Colonic mucosa (tissue), 4 donors: ENCODE measurements at regions not wholly inside any gene's neighbourhood (a gene's known extent, or its start where the extent isn't known, plus 50 kb on each side); places are given as distances from the start of the nearest gene placed in this dataset.

Experiments used
- DNase-seq: peaks from one replicate; pipeline ENCODE4 v3.0.0-alpha.2; 2020
- H3K27ac ChIP-seq: fragments of 200-600 bp; one replicate; pipeline ENCODE4 v1.8.0; 2021
- H3K27me3 ChIP-seq: fragments of 200-600 bp; one replicate; pipeline ENCODE4 v1.8.0; 2021
- H3K36me3 ChIP-seq: fragments of 200-600 bp; one replicate; pipeline ENCODE4 v1.8.0; 2021
- H3K4me1 ChIP-seq: fragments of 200-600 bp; one replicate; pipeline ENCODE4 v1.8.0; 2021; ENCODE audit warnings: mild to moderate bottlenecking
- H3K4me3 ChIP-seq: fragments of 200-600 bp; one replicate; pipeline ENCODE4 v1.8.0; 2021
- H3K9ac ChIP-seq, 2 donors: one replicate each; pipeline ENCODE4 v1.7.0; 2013; ENCODE audit warnings: control low read depth in 2 of 2, low read depth in 2 of 2, low read length in 2 of 2
- H3K9me3 ChIP-seq: fragments of 200-600 bp; one replicate; pipeline ENCODE4 v1.8.0; 2021
- intact Hi-C: fragments of 100-400 bp; cut with DNase I; formaldehyde crosslinking; loops from one replicate; pipeline ENCODE4 v1.14.1; 2022
- TF ChIP-seq, protein P1 (sequence below): fragments of 200-600 bp; IDR thresholded peaks from one replicate; pipeline ENCODE4 v1.8.0; 2022; ENCODE audit warnings: antibody characterized with exemption, mild to moderate bottlenecking
- donor health status: healthy.
- donor health status: DM: no; HTN: no; CAD: no.
- donor health status: DM: no; HTN: no; CAD: no.

DNA sequence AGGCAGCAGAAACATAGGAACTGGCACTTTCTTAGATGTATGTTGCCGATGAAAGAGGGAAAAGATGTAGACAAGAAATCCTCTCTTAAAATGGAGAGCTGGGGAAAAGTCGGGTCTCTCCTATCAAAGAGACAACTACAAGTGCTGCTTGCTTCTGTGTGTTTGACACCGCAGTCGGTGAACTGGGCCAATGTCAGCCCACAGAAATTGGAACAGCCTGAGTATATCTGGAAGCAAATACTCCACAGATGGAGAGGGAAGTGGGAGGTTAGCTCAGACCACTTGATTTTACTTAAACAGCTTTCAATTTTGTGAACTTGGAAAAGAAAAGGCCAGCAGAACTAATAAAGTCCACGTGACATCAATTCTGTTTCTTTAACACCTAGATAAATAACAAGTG lies 230.9 kb upstream of the FAT1 start:
- Histone ChIP-seq H3K27me3 (no peaks in the 10 kb centered on the region), H3K27ac (no peak overlapping the region), H3K9me3 (no peaks in the 10 kb centered on the region), H3K36me3 (no peaks in the 10 kb centered on the region), H3K9ac (no peak overlapping the region), H3K4me1 (no peaks in the 10 kb centered on the region), H3K4me3 (no peak overlapping the region)
- TF ChIP-seq, protein P1, sequence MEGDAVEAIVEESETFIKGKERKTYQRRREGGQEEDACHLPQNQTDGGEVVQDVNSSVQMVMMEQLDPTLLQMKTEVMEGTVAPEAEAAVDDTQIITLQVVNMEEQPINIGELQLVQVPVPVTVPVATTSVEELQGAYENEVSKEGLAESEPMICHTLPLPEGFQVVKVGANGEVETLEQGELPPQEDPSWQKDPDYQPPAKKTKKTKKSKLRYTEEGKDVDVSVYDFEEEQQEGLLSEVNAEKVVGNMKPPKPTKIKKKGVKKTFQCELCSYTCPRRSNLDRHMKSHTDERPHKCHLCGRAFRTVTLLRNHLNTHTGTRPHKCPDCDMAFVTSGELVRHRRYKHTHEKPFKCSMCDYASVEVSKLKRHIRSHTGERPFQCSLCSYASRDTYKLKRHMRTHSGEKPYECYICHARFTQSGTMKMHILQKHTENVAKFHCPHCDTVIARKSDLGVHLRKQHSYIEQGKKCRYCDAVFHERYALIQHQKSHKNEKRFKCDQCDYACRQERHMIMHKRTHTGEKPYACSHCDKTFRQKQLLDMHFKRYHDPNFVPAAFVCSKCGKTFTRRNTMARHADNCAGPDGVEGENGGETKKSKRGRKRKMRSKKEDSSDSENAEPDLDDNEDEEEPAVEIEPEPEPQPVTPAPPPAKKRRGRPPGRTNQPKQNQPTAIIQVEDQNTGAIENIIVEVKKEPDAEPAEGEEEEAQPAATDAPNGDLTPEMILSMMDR = no peak
- DNase-seq = no peak
- intact Hi-C loops = no loop called here

- no peaks in the 10 kb centered on the region for H3K36me3 ChIP-seq
- no peak for DNase-seq
- no peaks in the 10 kb centered on the region for H3K9me3 ChIP-seq
- no peak overlapping the region for H3K27ac ChIP-seq
- no peaks in the 10 kb centered on the region for H3K27me3 ChIP-seq
- TF ChIP-seq, protein P1 = no peak
- no peak overlapping the region for H3K4me3 ChIP-seq
- no peaks in the 10 kb centered on the region for H3K4me1 ChIP-seq
- intact Hi-C loops = no loop called here
- no peak overlapping the region for H3K9ac ChIP-seq
Observed at GRCh38 chr4:186954956-186955355, 231.3 kb upstream of the FAT1 start.

GRCh38 chr4:186957952-186958555 lies 234.4 kb upstream of the FAT1 start:
- Histone ChIP-seq H3K36me3 (no peaks in the 10 kb centered on the region), H3K4me1 (no peaks in the 10 kb centered on the region), H3K9ac (no peak overlapping the region), H3K9me3 (no peaks in the 10 kb centered on the region), H3K27ac (no peak overlapping the region), H3K4me3 (no peak overlapping the region), H3K27me3 (no peaks in the 10 kb centered on the region)
- no peak for DNase-seq
- TF ChIP-seq, protein P1 = no peak
- intact Hi-C loops = no loop called here

DNA sequence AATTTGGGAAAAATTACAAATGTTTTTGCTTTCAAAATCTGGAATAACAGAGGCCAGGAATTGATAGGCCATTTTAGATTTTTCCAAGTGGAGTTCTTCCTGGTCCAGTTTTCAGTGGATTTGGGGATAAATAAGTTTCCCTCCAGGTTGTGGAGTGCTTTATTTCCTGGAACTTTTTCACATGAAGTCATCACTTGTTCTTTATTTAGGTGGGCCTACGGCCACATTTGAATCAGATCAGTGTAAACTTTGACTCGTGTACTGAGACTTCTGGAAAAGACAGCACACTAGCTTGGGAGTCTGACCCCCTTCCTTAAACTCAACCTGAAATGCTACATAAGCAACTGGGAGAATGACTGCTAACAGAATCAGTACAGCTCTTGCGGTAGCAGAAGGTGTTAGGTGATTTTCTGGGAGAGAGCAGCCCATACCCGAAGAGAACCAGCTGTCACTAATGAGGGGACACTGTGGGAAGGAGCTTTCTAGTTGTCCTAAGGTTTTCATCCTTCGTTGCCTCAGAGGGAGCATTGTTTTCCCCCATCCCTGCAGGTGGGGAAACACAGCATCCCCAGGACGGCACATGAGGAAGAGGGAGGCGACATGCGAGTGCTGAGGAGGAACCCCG lies 235.2 kb upstream of the FAT1 start:
- H3K4me3 ChIP-seq = no peak overlapping the region
- no peaks in the 10 kb centered on the region for H3K4me1 ChIP-seq
- TF ChIP-seq, protein P1 = no peak
- intact Hi-C loops = no loop called here
- H3K36me3 ChIP-seq = no peaks in the 10 kb centered on the region
- DNase-seq = no peak
- no peak overlapping the region for H3K27ac ChIP-seq
- no peaks in the 10 kb centered on the region for H3K27me3 ChIP-seq
- H3K9me3 ChIP-seq = no peaks in the 10 kb centered on the region
- H3K9ac ChIP-seq = no peak overlapping the region

DNA sequence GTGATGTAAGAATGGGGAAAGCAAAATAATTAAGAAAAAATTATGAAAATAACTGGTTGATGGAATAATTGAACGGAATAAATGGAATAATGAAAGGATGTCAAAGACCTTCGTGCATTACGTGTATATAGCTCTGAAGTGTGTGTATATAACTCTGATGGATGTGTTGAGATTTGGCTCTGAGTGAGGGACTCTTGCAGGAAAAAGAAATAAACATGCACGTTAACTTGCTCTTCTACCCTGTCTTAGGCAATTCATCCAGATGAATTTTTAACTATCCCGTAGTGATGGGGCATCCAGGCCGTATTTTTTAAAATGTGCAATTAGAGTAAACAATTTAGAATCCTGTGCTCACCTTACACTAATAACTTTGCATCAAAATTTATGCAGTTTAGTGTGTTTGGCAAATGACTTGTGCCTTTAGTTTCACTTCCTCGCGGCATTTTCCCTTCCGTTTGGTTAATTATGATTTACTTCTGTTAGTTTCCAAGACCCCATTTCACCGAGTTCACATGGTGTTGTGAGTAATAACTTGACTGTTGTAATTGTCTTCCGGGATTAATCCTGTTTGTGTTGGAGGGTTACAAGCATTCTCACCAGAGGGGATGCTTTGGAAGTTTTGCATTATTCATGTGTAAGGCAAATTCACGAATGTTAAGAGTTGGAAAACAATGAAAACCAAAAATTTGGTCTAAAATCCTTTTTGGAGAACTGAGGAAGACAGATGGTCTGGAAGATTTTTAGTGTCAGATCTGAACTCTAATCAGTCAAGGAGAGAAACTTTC lies 256.5 kb upstream of the FAT1 start:
- Histone ChIP-seq H3K9me3 (no peaks in the 10 kb centered on the region), H3K4me1 (no peaks in the 10 kb centered on the region), H3K27me3 (no peaks in the 10 kb centered on the region), H3K9ac (no peak overlapping the region), H3K4me3 (no peak overlapping the region), H3K27ac (no peak overlapping the region), H3K36me3 (no peaks in the 10 kb centered on the region)
- DNase-seq = no peak
- intact Hi-C loops = loop anchor here (10.0 kb wide), 1 partner anchor 125 kb away; no protein-coding TSS in a partner anchor
- TF ChIP-seq, protein P1 = no peak
